H54 (cell line): ENCODE measurements at regions not wholly inside any gene's neighbourhood (a gene's known extent, or its start where the extent isn't known, plus 50 kb on each side); places are given as distances from the start of the nearest gene placed in this dataset.

Source experiments
- DNase-seq: peaks from one replicate; pipeline ENCODE4 v3.0.0; 2011; ENCODE audit warnings: low spot score, mixed read lengths; ENCODE audit not compliant: insufficient read length
- FAIRE-seq: peaks from 3 replicates; lab custom pipeline; 2011; peaks lifted over from hg19 to GRCh38; lab: Jason Lieb, UNC
- POLR2A ChIP-seq: IDR thresholded peaks from 2 replicates; pipeline ENCODE4 v1.6.1; 2011; ENCODE audit warnings: low read depth, mild to moderate bottlenecking, low read length

DNA sequence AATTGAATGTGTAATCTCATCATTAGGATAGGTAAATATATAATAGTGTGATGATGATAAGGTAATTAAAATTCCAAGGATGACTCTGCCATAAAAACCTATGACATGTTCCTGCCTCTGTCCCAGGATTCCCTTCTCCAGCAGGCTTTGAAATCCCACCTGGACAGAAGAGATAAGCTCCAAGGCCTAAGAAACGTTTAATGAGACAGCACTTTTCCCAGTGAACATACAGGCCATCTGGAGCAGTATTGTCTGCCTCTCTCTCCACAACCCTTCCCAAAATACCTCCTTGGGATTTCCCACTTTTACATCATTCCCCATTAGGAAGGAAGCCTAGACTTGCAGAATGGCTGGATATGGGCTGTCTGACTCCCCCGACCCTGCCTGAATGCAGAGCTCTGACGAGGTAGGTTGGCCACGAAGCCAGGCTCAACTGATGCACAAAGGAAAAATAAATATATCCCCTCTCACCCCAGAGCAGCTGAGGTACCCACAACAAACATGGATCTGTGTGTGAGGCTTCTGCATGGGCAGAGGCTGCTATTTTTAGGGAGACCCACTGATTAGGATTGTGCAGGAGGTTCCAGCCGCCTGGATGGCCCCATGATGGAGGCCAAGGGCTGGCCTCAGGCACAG lies 71.0 kb downstream of the TMPRSS5 start:
- no peak for TF ChIP-seq POLR2A
- no peak for FAIRE-seq
- no peak for DNase-seq

DNA sequence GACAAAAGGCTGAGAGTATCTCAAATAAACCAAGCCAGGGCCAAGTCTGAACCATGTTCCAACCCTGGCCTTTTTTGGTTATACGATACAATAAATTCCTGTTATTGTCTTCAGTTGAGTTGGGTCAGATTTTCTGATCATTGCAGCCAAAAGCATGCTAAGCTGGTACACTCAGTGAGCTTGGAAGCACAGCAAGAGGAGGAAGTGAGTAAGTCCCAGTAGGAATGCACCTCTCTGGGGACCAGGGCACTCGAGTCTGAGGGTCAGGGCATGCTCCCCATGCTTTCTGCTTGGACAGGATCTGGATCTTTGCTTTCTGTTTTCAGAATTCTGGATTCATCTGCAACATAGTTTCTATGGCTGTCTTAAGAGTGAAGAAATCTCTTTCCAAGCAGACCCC lies 73.1 kb downstream of the TMPRSS5 start:
- DNase-seq: peak; percentile 33
- peak; percentile 82 for FAIRE-seq
- no peak for TF ChIP-seq POLR2A

DNA sequence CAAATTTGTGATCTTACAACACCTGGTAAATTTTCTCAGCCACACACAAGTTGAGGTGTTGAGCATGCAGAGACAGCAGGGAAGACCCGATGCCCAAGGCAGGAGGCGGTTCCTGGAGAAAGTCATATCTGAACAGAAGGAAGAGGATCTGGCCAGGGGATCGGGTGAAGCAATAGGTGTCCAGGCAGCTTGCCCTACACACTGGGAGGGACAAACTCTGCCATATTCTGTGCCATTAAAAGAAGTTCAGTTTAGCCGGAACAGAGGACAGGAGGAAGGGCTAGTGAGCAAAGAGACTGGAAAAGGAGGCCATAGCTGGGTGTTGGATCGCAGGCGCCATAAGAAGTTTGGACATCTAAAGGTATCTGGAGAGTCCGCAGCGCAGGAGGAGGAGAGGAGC lies 76.5 kb downstream of the TMPRSS5 start:
- no peak for FAIRE-seq
- TF ChIP-seq POLR2A: no peak
- DNase-seq: no peak

DNA sequence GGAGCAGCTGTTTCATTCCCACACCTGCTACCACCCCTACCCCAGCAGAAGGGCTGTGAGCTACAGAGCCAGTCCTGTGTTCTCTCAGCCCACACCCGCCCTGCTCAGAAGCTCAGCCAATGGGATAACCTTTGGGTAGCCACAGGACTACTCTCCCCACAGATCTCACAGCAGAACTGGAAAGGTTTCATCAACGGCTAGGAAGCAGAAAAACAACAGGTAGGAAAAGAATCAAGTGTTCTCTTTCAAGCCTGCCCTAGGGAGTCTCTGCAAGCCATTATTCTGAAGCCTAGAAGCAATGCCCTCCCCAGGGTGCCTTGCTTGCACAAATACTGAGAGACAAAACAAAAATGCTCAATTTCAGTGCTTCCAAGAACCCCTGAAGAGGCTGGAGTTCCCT lies 77.2 kb downstream of the TMPRSS5 start:
- TF ChIP-seq POLR2A: no peak
- FAIRE-seq (no peak), DNase-seq (no peak)

DNA sequence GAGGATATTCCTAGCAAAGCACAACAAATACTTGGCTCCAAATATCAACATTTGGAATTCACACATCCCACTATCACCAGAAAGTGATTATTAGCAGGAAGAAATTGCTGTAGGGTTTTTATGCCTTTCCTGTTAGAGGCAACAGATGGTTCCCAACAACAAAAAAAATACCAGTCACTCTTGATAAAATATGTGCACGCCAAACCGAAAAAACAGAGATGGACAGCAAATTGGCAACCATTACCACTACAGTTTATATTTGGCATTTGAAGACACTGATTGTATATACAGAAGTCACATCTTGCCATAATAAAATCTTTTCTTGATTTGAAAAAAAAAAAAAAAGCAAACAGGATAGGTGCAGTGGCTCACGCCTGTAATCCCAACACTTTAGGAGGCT lies 78.2 kb downstream of the TMPRSS5 start:
- FAIRE-seq: no peak
- DNase-seq: no peak
- TF ChIP-seq POLR2A: no peak

DNA sequence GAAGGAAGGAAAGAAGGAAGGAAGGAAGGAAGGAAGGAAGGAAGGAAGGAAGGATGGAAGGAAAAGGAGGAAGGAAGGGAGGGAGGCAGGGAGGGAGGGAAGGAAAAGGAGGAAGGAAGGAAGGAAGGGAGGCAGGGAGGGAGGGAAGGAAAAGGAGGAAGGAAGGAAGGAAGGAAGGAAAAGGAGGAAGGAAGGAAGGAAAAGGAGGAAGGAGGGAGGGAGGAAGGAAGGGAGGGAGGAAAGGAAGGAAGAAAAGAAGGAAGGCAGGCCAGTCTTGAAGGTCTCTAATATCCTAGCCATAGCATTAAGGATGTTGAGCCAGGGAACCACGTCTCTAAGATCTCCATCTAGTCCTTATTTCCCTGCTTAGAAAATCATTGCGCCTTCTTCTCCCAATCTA lies 78.8 kb downstream of the TMPRSS5 start:
- no peak for FAIRE-seq
- no peak for TF ChIP-seq POLR2A

DNA sequence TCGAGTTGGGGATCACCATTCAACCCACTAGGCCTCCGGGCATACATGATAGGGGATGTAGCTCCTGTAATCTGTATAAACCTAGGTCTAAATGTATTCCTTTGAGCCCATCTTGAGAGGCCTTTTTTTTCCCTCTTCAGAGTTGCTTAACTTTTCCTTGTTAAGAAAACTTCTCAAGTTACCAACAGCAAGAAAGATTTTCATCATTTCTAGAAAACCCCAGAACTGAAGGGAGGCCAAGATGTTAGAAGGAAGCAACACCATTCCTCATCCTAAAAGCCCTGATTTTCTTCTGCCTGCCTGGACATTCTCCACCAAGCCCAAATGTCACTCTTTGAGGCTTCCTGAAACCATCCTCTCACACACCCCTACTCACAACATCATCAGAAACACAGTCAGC lies 79.4 kb downstream of the TMPRSS5 start:
- no peak for TF ChIP-seq POLR2A
- FAIRE-seq: no peak
- no peak for DNase-seq

More for the DNA sequence above, 78.8 kb downstream of the TMPRSS5 start:
- DNase-seq: no peak

DNA sequence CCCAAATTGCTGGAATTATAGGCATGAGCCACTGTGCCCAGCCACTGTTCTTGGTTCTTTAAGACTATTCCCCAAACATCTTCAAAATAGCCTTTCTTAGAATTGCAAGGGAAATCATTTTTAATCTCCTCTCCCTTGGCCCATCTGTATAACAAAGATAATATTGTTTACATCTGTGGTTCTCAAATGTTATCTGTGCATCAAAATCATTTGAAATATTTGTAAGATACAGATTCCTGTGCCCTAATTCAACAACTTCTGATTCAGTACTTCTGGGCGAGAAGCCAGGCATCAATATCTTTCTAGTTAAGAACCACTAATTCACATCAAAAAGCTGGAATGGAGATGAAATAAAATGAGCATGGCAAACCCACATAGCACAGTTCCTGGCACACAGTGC lies 83.0 kb downstream of the TMPRSS5 start:
- DNase-seq (no peak), FAIRE-seq (no peak)
- no peak for TF ChIP-seq POLR2A

DNA sequence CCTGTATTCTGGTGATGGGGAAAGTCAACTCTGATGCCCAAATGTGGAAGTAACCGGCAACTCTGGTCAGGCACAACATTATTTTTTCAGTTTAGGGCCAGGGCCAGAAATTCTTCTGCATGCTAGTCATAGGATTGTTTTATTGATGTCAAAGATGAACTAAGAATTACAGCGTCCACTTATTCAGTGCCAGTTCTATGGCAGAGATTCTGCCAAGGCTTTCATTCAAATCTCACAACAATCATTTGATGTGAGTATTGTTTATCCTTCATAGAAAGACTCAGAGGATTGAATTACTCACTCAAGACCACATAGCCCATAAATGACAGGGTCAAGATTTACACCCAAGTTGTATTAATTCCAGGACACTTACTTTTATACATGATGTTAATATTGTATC lies 87.7 kb downstream of the TMPRSS5 start:
- TF ChIP-seq POLR2A: no peak
- peak; percentile 13 for DNase-seq
- FAIRE-seq: peak; percentile 87

DNA sequence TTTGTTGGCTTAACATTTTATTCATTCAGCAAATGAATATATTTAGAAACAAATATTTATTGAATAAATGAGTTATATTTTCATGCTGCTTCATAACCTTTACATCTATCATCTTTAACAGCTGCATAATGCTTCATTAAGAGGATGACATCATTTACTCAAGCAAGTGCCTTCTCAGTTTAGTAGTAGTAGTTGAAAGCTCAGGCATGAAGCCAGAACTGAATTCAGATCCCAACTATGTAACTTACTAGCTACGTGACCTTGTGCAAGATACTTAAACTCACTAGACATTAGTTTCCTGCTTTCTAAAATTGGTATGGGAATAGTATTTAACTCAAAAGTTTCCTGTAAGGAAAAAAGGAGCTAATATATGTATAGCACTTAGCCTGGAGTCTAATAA lies 90.3 kb downstream of the TMPRSS5 start:
- no peak for FAIRE-seq
- DNase-seq: no peak
- TF ChIP-seq POLR2A: no peak

DNA sequence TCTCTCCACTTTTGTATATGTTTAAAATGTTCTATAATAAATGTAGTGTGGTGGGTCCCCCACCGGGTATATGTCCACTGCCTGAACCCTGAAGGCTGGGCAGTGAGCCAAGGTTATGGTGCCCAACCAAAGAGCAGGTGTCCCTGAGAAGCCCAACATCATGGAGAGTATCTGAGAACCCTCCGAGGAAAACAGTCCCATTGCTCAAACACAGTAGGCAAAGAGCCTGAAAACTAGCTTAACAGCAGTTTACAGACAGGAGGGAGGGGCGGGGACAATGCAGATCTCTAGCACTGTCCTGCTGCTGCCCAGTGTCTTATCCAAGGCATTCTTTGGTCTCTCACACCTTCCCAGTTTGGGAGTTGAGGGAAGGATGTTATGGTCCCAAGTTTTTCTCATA lies 91.0 kb downstream of the TMPRSS5 start:
- no peak for DNase-seq
- no peak for TF ChIP-seq POLR2A
- no peak for FAIRE-seq

DNA sequence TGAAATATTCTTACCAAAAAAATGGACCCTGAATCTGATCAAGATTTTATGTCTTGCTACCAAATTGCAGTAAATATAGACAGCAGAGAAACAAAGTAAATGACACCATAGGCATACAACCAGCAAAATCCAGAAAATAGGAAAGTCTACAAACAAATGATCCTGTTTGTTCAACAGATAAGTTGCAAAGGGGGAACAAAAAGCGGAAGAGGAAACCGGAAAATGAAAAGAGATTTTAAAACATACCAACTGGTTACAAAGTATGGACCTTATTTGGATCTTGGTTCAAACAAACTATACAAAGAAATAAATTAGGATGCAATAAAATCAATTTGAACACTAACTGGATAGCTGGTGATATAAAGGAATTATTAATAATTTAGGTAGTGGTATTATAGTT lies 92.0 kb downstream of the TMPRSS5 start:
- DNase-seq: no peak
- no peak for FAIRE-seq
- no peak for TF ChIP-seq POLR2A

DNA sequence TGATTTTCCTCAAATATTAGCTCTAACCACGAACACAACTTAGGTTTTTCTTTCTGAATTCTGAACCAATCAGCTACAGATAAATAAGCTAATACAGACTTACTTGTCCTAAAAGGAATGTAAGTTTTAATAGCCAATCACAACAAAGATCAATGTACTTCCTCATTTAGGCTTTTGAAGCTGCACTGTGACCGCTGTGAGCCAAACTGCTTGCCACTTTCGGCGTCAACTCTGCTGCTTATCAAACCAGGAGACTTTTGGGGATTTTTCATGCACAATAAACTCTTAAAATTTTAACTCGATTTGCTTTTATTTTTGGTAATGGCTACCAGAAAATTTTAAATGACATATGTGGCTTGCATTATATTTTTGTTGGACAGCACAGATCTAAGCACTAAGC lies 92.5 kb downstream of the TMPRSS5 start:
- FAIRE-seq: no peak
- DNase-seq: no peak

DNA sequence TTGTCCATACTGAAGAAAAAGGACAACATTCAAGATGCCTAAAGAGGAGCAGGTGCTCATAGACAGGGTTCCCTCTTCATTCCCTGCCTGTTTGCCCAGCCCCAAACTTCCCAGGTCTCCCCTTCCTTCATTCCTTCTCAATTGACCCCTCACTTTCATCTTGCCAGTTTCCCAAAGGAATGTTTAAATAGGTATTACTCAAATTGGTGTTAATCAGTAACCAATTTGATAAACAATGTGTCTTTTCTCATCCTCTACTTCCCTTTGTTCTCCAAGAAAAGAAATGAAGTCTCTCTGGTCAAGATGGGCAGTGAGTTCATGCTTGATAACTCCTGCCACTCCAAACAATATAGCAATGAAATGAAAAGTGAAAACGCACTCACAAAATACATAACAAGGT lies 101.9 kb downstream of the TMPRSS5 start:
- DNase-seq (no peak), FAIRE-seq (no peak)
- no peak for TF ChIP-seq POLR2A

More for the DNA sequence above, 92.5 kb downstream of the TMPRSS5 start:
- TF ChIP-seq POLR2A: no peak

DNA sequence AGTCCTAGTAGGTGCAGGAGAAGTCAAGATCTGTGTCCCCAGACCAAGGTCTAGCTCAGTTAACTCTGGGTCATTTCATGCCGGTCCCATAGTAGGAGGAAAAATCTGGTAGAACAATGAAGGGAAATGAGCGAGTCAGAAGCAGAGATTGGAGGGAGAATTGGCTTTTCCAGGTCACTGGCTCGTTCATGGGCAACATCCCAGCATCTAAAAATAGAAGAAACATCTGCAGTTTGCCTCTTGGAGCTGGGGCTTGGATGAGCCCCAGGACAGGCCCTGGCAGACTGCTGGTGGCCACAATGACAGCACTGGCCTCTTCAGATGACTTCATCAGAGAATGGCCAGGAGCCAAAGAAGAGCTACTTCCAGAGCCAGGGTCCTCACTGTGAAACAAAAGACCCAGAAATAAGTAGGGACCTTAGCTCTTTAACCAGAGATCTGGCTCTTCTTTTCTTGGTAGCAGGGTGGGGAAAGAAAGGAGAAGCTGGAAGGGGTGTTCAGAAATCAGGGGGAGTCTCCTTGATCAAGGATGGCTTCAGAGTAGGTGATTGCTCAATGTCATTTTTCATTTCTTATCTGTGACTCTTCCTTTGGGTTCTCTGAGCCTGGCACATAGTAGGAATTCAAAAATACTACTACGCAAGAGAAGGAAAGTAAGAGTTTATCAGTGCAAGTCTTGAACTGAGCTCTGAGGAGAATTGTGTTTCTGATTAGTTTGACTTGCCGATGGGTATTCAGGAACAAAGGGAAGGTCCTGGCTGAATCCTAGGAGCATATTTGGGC lies 102.6 kb downstream of the TMPRSS5 start:
- no peak for DNase-seq
- no peak for FAIRE-seq

More for the DNA sequence above, 102.6 kb downstream of the TMPRSS5 start:
- TF ChIP-seq POLR2A: no peak
